Gastroesophageal sphincter (tissue), 4 donors: ENCODE measurements at regions not wholly inside any gene's neighbourhood (a gene's known extent, or its start where the extent isn't known, plus 50 kb on each side); places are given as distances from the start of the nearest gene placed in this dataset.

Source experiments
- ATAC-seq: fragments of 150-250 bp; one replicate; pipeline ENCODE4 v1.9.1; 2016; ENCODE audit warnings: mild to moderate bottlenecking, moderate library complexity
- H3K27ac ChIP-seq, 4 donors: fragments of 200-600 bp; sonication (generic) in 3 of 4; 1 replicate in 3 of 4; 2 replicates in 1 of 4; pipeline ENCODE4 v1.5.1; 2016 to 2019
- H3K27me3 ChIP-seq: fragments of 200-600 bp; sonication (generic); one replicate; pipeline ENCODE4 v1.5.1; 2019
- H3K36me3 ChIP-seq, 2 donors: fragments of 200-600 bp; sonication (generic); one replicate each; pipeline ENCODE4 v1.5.1; 2019; ENCODE audit warnings: control low read depth in 1 of 2
- H3K4me1 ChIP-seq, 3 donors: fragments of 200-600 bp; sonication (generic); 1 replicate in 2 of 3; 2 replicates in 1 of 3; pipeline ENCODE4 v1.5.1; 2016 to 2019; ENCODE audit warnings: control low read depth in 2 of 3
- H3K4me3 ChIP-seq, 2 donors: fragments of 200-600 bp; sonication (generic); one replicate each; pipeline ENCODE4 v1.5.1; 2019; ENCODE audit warnings: mild to moderate bottlenecking in 1 of 2, moderate library complexity in 1 of 2
- H3K9me3 ChIP-seq, 3 donors: fragments of 200-600 bp; sonication (generic); one replicate each; pipeline ENCODE4 v1.5.1; 2017 to 2019; ENCODE audit warnings: control low read depth in 2 of 3
- EP300 ChIP-seq: sonication (generic); formaldehyde crosslinking; IDR thresholded peaks from one replicate; pipeline ENCODE4 v1.6.1; 2017; ENCODE audit warnings: antibody characterized with exemption, mild to moderate bottlenecking
- POLR2A ChIP-seq, 2 donors: fragments of 450-650 bp; IDR thresholded peaks; one replicate each; pipeline ENCODE4 v1.6.1; 2017; ENCODE audit warnings: antibody characterized with exemption in 2 of 2, mild to moderate bottlenecking in 2 of 2, moderate library complexity in 1 of 2
- POLR2AphosphoS5 ChIP-seq: sonication (generic); formaldehyde crosslinking; IDR thresholded peaks from one replicate; pipeline ENCODE4 v1.6.1; 2017; ENCODE audit warnings: antibody characterized with exemption
- WGBS, 2 donors: methylation state at CpG; one replicate each; pipeline ENCODE4 v1.1.5; 2018; ENCODE audit warnings: low coverage in 1 of 2; 5-methylcytosine and 5-hydroxymethylcytosine counted together
- TF ChIP-seq, protein P1 (sequence below), 4 experiments: fragments of 200-600 bp in 2 of 4; fragments of 450-650 bp in 2 of 4; sonication (generic) in 1 of 4; IDR thresholded peaks; one replicate each; pipeline ENCODE4 v1.5.1; 2017 to 2019; ENCODE audit warnings: antibody characterized with exemption in 4 of 4, mild to moderate bottlenecking in 2 of 4, moderate library complexity in 2 of 4

DNA sequence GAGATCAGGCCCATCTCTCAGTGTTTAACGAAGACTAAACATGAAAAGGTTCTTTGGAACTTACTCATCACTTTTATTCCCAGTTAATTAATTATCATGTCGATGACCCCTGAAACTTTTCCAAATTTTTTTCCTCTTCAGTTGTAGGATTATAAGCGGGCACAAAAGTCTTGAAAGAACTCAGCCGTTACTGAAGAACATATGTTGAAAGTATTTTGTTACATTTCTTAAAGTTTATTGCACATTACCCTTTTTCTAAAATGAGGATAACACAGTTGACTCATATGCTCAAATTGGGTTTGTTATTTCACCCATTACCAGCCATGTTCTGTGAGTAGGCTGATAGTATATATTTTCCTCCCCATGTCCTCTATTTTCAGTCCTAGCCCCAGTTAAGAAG is 75.9 kb upstream of the COL3A1 start:
- Histone ChIP-seq H3K27ac (peak overlapping the region; percentile 52 to 71 (median 60)), H3K27me3 (no peaks in the 10 kb centered on the region), H3K4me3 (no peak overlapping the region), H3K36me3 (no peaks in the 10 kb centered on the region), H3K4me1 (peaks cover 6 to 30% (median 9%) of the 10 kb centered on the region in 3 donors), H3K9me3 (no peaks in the 10 kb centered on the region)
- TF ChIP-seq, protein P1, sequence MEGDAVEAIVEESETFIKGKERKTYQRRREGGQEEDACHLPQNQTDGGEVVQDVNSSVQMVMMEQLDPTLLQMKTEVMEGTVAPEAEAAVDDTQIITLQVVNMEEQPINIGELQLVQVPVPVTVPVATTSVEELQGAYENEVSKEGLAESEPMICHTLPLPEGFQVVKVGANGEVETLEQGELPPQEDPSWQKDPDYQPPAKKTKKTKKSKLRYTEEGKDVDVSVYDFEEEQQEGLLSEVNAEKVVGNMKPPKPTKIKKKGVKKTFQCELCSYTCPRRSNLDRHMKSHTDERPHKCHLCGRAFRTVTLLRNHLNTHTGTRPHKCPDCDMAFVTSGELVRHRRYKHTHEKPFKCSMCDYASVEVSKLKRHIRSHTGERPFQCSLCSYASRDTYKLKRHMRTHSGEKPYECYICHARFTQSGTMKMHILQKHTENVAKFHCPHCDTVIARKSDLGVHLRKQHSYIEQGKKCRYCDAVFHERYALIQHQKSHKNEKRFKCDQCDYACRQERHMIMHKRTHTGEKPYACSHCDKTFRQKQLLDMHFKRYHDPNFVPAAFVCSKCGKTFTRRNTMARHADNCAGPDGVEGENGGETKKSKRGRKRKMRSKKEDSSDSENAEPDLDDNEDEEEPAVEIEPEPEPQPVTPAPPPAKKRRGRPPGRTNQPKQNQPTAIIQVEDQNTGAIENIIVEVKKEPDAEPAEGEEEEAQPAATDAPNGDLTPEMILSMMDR (IDR thresholded peaks at IDR 0.05) = no peak
- TF ChIP-seq POLR2AphosphoS5 (no peak), EP300 (no peak), POLR2A (IDR thresholded peaks at IDR 0.05) (no peak)
- 29 to 31% methylated on average over 4 of the region's 4 CpGs for WGBS, 2 donors
- ATAC-seq = no peak

DNA sequence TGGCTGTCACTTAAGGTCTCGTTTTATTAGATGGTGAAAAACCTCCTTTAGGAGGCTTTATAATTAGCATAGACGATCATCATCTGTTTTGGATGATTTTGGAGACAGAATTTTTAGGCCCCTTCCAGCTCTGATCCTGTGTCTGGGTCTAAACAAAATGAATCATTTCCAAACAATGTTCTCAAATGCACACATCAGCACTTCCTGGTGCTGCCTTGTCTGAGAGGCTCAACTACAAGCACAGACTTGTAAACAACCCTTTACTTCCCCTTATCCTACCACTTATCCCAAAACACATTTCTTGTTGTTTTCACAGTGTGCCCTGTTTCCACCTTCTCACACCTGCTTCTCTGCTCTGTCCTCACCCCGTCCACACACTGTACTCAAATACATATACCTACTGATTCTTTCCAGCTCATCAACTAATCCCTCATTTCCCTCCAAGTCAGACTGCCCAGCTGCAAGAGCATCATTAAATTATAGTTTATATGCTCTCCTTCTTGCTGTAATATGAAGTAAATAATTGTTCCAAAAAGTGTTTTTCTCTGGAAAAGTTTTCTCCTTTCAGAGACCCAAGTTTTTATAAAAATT is 71.2 kb upstream of the COL3A1 start:
- TF ChIP-seq EP300 = no peak
- no peak for TF ChIP-seq POLR2AphosphoS5
- TF ChIP-seq, protein P1 (IDR thresholded peaks at IDR 0.05) = no peak
- no peak for TF ChIP-seq POLR2A (IDR thresholded peaks at IDR 0.05)
- no peaks in the 10 kb centered on the region for H3K27me3 ChIP-seq
- H3K9me3 ChIP-seq = no peaks in the 10 kb centered on the region
- H3K4me1 ChIP-seq = peaks cover under 1 to 3% (median 1%) of the 10 kb centered on the region in 3 donors
- no peak for ATAC-seq
- H3K27ac ChIP-seq = no peak overlapping the region
- H3K4me3 ChIP-seq = no peak overlapping the region
- H3K36me3 ChIP-seq = no peaks in the 10 kb centered on the region
- 49 to 62% methylated on average over 3 of the region's 3 CpGs for WGBS, 2 donors

DNA sequence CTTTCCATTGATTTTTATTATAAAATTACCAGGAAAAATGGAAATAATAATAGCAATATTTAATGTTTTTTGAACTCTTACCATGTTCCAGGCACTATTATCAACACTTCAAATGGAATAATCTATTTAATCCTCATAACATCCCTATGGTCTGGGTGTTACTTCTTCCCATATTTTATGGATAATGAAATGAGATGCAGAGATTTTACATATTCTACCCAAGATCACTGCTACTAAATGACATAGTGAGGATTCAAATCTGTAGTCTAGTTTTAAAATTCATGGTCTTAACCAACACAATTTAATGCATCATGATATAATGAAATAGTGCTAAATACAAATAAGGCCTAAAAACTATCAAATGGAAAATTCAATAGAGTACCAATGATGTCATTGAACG is 70.4 kb upstream of the COL3A1 start:
- TF ChIP-seq POLR2A (IDR thresholded peaks at IDR 0.05) (no peak), EP300 (no peak), POLR2AphosphoS5 (no peak)
- TF ChIP-seq, protein P1 (IDR thresholded peaks at IDR 0.05) = no peak
- ATAC-seq = no peak
- Histone ChIP-seq H3K4me1 (no peaks in the 10 kb centered on the region), H3K27me3 (no peaks in the 10 kb centered on the region), H3K36me3 (no peaks in the 10 kb centered on the region), H3K4me3 (no peak overlapping the region), H3K27ac (no peak overlapping the region), H3K9me3 (no peaks in the 10 kb centered on the region)
- 100% methylated on average over 1 of the region's 1 CpG for WGBS, 2 donors

DNA sequence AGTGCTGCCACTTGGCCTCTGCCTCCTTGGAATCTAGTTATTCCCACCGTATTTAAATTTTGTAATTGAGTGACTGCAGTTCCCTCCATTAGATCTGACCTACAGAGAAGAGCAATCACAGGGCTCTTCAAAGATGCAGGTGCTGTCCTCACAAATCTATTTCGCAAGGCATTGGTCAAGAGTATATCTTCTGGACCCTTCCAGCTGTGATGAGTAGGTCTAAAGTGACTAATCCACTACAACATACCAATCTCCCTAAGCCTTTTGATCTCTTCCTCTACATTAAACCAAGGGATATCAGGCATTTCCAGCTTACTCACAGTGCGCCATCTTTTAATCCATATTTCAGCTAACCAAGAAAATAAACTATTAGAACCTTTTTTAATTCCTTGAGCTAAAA is 65.1 kb upstream of the COL3A1 start:
- Histone ChIP-seq H3K36me3 (no peaks in the 10 kb centered on the region), H3K9me3 (no peaks in the 10 kb centered on the region), H3K27ac (no peak overlapping the region), H3K4me3 (no peak overlapping the region), H3K4me1 (no peaks in the 10 kb centered on the region), H3K27me3 (no peaks in the 10 kb centered on the region)
- TF ChIP-seq EP300 (no peak), POLR2AphosphoS5 (no peak), POLR2A (IDR thresholded peaks at IDR 0.05) (no peak)
- TF ChIP-seq, protein P1 (IDR thresholded peaks at IDR 0.05) = no peak
- WGBS, 2 donors = 95 to 96% methylated on average over 3 of the region's 3 CpGs
- ATAC-seq = no peak

DNA sequence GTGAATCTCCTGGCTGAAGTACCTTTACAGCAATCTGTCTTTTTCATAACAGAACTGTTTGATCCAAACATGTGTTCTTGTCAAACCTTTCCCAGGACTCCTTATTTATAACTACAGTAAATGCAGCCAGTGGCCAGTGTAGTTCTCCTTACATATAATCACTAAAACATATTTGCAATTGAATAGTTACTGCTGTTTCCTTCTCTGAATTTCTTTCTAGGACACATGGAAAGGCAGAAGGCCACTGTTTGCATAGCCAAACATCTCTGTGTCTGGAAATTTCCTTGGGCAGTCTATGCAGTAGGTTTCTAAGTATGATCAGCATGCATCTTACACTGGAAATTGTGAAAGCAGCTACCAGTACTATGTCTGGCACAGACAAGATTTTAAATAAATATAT is 57.4 kb upstream of the COL3A1 start:
- Histone ChIP-seq H3K36me3 (no peaks in the 10 kb centered on the region), H3K4me1 (peaks cover 0 to 11% (median 0%) of the 10 kb centered on the region in 3 donors), H3K9me3 (no peaks in the 10 kb centered on the region), H3K27ac (no peak overlapping the region), H3K4me3 (no peak overlapping the region), H3K27me3 (no peaks in the 10 kb centered on the region)
- no peak for ATAC-seq
- TF ChIP-seq EP300 (no peak), POLR2A (IDR thresholded peaks at IDR 0.05) (no peak), POLR2AphosphoS5 (no peak)
- TF ChIP-seq, protein P1 (IDR thresholded peaks at IDR 0.05) = no peak
